ENCODE measurements at regions not wholly inside any gene's neighbourhood (a gene's known extent, or its start where the extent isn't known, plus 50 kb on each side); places are given as distances from the start of the nearest gene placed in this dataset.
"Not testable (repeated sequence)": the region's sequence is repeated elsewhere in the genome, so short reads cannot be mapped to it uniquely, and the experiment has no call there.

DNA sequence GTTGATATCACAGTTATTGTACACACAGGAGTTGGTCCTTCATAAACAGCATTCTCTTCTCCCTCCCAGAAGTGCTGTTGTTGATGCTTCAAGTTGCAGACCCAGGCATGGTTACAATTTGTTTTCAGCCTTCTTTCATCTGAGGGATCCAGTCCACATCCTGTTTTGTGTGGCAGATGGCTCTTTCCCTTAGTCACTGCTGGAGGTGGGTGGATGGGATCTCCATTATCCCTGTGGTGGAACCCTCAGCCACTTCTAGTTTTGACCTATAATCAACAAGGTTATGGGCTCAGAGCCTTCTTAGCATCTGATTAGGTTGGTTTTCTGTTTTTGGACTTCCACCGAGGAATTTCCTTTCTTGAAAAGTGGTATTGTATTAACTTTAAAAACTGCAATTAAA lies 214.2 kb downstream of the SH2D4B start:
- DNase-seq: no peak

- DNase-seq: no peak
Observed at GRCh38 chr10:80753612-80754011, 215.9 kb downstream of the SH2D4B start.

- no peak for DNase-seq
Observed at GRCh38 chr10:80755893-80756292, 218.2 kb downstream of the SH2D4B start.

DNA sequence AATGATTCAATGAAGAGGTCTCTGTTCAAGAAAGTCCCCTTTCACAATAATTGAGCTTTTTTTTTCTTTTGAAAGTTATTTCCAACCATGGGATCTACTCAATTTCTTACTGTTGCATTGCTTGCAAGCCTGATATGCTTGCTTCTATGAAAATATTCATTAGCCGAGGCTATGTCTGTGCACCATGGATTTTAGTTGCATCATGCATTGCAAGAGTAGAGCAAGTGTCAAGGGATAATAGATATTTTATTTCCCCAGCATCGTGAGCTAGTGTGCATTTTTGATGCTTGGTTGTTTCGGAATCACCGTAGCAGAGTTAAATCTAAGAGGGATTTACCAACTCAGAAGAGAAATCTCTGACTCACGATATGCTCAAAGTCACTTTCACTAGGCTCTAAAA lies 222.0 kb downstream of the SH2D4B start:
- DNase-seq: no peak

- no peak for DNase-seq
Observed at GRCh38 chr10:80760914-80761371, 223.2 kb downstream of the SH2D4B start.

DNA sequence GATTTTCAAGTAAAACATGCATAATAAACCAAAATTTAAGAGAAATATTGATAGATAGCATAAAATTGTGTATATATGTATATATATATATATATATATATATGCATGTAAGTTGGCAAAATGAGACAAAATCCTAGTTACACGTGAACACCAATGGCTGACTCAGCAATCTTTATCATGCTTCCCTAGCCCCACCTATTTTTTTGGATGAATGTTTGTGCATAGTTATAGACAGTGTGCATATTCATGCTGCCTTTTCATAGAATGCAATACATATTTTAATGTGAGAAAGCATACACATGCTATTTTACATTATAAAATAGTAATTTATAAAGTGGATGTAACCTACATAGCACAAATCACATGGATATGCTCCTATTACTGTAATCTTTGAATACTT lies 230.3 kb downstream of the SH2D4B start:
- DNase-seq: no peak

DNA sequence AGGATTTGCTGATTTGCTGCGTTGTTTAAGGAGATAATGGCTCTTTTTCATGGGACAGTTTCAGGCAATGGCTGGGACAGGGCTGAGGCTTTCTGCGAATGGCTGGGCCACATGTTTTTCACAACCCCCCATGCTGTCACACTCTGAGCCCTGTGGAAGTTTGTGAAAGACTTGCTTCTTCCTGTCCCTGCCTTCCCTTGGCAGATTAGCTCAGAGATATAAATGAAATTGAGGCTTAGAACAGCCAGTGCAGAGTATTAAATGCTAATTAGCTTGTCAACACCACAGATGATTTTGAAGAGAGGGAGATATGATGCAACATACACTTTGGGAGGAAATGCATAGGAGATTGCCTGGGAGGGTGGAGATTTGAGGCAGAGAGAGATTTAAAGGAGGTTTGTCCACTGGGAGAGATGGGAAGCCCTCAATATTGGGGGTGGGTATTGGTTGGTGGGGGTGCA lies 232.0 kb downstream of the SH2D4B start:
- DNase-seq: no peak

- no peak for DNase-seq
Observed at GRCh38 chr10:80770239-80770638, 232.5 kb downstream of the SH2D4B start.

- DNase-seq: no peak
Observed at GRCh38 chr10:80771285-80771684, 233.6 kb downstream of the SH2D4B start.

DNA sequence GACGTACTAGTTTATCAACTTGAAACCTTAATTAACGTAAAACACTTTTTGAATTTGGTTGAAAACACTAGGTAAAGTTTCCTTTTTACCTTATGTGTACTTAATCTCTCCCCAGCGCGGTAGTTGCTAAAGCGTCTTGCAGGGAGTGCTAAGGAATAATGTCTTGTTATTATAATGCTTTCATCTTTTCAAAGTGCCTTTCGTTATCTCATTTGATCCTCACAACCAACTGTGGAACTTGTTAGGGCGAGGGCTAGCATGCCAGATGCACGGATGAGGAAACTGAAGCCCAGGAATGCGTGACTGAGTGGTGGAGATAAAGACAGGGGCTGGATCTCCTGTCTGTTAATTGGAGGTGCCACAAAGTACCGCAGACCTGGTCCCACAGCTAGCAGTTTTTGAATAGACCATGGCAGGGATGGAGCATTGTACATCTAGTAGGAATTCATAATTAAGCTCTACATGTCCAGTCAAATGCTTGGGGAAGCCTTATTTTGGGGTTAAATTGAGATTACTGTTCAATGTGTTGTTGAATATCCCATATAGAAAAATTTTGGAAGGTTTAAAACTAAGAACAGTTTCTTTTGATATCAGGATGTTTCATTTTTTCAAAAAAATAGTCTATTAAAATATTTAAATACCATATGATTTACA lies 234.3 kb downstream of the SH2D4B start:
- no peak for DNase-seq

GRCh38 chr10:80772596-80772995 lies 234.9 kb downstream of the SH2D4B start:
- no peak for DNase-seq

- no peak for DNase-seq
Observed at GRCh38 chr10:80784695-80785094, 247.0 kb downstream of the SH2D4B start.

DNA sequence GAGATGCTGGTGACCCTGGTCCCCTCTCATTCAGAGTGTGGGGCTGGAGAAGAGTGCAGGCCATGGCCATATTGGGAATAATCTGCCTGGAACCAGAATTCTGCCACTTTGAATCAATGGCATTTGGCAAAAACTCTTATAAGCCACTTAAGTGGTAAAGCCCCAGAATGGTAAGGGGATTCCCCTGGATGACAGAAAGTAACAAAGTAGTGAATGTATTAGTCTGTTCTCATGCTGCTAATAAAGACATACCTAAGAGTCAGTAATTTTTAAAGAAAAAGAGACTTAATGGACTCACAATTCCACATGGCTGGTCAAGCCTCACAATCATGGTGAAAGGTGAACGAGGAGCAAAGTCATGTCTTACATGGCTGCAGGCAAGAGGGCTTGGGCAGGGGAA lies 248.6 kb downstream of the SH2D4B start:
- no peak for DNase-seq

- no peak for DNase-seq
Observed at GRCh38 chr10:80787952-80788351, 250.2 kb downstream of the SH2D4B start.

- no peak for DNase-seq
Observed at GRCh38 chr10:80794994-80795393, 257.3 kb downstream of the SH2D4B start.

DNA sequence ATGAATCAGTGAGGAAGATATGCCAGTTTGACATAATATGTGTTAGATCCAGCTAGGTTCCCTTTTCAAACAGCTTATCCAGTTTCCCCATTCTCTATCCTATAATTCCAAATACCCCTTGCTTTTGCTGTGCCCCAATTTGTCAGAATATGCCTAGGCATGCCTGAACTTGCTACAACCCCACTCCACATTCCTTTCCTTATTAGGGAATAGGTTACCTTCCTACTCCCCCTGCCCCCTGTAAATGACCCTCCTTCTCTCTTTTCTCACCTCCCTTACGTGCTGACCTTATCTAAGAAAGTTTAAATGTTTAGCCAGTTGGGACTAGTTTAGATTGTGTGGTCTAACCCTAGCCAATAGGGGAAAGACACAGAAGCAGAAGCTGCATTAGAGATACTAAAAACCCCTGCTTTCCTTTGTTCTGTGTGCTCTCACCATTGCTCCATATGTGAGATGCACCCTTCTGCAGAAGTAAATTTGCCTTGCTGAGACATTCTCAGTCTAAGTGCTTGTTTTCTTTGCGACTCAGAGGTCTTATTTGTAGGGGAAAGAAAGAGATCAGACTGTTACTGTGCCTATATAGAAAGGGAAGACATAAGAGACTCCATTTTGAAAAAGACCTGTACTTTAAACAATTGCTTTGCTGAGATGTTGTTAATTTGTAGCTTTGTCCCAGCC lies 267.8 kb downstream of the SH2D4B start:
- no peak for DNase-seq

DNA sequence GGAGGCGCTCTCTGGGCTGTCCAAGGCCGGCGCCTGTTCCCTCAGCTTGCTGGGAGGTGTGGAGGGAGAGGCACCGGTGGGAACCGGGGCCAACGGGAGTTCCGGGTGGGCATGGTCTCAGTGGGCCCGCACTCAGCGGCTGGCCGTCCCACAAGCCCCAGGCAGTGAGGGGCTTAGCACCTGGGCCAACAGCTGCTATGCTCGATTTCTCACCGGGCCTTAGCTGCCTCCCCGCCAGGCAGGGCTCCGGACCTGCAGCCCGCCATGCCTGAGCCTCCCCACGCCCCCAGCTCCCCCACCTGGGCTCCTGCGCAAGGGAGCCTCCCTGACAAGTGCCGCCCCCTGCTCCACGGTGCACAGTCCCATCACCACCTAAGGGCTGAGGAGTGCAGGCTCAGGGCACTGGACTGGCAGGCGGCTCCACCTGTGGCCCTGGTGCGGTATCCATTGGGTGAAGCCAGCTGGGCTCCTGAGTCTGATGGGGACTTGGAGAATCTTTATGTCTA lies 276.5 kb downstream of the SH2D4B start:
- no peak for DNase-seq

GRCh38 chr10:80829151-80829550 lies 291.4 kb downstream of the SH2D4B start:
- no peak for DNase-seq

GRCh38 chr10:80829562-80829961 lies 291.9 kb downstream of the SH2D4B start:
- DNase-seq: no peak

DNA sequence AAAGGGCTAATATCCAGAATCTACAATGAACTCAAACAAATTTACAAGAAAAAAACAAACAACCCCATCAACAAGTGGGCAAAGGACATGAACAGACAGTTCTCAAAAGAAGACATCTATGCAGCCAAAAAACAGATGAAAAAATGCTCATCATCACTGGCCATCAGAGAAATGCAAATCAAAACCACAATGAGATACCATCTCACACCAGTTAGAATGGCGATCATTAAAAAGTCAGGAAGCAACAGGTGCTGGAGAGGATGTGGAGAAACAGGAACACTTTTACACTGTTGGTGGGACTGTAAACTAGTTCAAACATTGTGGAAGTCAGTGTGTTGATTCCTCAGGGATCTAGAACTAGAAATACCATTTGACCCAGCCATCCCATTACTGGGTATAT lies 295.0 kb downstream of the SH2D4B start:
- not testable (repeated sequence) for DNase-seq

DNA sequence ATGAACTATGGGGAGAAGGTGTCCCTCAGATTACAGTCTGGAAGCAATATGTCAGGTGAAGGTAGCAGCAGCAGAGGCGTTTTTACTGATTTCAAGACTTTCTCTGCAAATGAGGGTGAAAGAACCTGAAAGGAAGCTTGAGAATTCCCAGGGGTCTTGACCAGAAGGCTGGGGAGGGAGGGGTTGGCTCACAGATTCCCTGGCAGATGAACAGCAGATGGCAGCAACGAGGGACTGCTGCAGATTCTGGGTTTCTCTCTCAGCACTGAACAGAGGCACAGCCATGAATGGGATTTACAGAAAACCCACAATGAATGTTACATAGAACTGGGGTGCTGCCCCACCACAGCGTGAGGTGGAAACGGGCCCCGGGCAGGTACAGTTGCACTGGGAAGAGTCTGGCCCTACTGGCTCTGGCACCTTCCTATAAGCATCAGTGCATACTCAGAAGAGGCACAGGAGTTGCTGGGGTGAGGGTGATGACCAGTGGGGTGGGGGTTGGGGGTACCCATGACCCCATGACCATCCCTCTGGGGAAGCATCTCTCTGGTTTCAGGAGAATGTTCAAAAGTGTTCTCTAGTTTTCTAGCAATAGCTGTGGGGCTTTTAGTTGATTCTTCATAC lies 317.8 kb downstream of the SH2D4B start:
- DNase-seq: no peak

DNA sequence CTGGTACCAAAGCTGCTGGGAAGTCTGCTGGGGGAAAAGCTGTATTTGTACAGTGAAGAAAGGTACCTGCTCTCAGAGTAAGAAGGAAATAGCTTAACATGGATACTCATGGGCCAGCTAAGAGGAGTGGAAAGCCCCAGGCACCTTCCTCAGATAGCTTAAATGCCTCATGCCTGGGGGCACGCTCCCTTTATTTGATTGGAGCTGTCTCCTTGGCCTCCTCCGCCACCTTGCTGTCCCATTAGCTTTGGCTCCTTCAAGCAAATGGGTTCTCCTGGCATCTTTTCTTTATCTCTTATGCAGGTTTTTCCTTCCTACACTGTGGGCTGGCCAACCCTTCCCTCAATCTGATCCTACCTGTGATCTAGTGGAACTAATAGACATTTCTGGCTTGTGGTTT lies 318.5 kb downstream of the SH2D4B start:
- no peak for DNase-seq

- not testable (repeated sequence) for DNase-seq
Observed at GRCh38 chr10:80859279-80859678, 321.6 kb downstream of the SH2D4B start.

DNA sequence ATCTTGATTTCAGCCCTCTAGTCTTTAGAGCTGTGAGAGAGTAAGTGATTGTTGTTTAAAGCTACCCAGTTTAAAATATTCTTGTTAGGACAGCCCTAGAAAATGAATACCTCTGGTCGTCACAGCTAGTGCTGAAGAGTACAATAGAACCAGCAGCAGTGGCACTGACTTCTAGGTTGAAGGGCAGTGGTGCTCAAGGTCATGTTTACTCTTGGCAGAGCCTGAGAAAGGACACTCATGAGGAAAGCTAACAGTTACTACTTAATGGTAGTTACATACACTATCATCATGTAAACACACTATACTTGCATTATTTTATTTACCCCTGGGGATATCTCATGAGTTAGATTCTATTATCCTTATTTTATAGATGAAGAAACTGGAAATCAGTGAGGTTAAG lies 323.0 kb downstream of the SH2D4B start:
- DNase-seq: no peak

Data from CD4-positive, alpha-beta T cell treated with Interleukin-1 beta for 1 hour (primary cell).